GM12891 (cell line): ENCODE measurements at regions not wholly inside any gene's neighbourhood (a gene's known extent, or its start where the extent isn't known, plus 50 kb on each side); places are given as distances from the start of the nearest gene placed in this dataset.

Experiments
- PAX5 ChIP-seq: IDR thresholded peaks from 2 replicates; pipeline ENCODE4 v1.6.1; 2011; ENCODE audit warnings: low read length, moderate library complexity, mild to moderate bottlenecking; ENCODE audit not compliant: insufficient read depth, severe bottlenecking
- POLR2A ChIP-seq: IDR thresholded peaks from 2 replicates; pipeline ENCODE4 v1.6.1; 2011; ENCODE audit warnings: low read depth, low read length, control low read depth
- POLR2AphosphoS5 ChIP-seq: IDR thresholded peaks from 2 replicates; pipeline ENCODE4 v1.6.1; 2011; ENCODE audit warnings: low read depth, low read length, control low read depth

DNA sequence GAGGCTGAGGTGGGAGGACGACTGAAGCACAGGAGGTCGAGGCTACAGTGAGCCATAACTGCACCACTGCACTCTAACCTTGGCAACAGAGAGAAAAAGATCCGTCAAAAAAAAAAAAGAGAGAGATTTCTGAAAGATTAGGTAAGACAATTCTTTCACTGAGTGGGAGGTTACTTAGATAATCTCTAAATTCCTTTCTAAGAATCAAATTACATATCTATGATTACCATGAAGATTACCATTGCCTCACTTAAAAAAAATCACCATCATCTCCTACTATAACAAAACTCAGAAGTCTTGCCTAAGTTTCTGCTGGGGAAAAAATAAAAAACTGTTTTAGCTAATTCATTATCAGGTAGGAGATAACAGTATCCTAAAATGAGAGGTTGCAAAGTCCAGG lies 366.7 kb downstream of the DUSP6 start:
- TF ChIP-seq PAX5 (no peak), POLR2AphosphoS5 (no peak), POLR2A (no peak)
